Activated B cell treated with CpG ODN at 0.5 μM for 24 hours (primary cell): ENCODE measurements at regions not wholly inside any gene's neighbourhood (a gene's known extent, or its start where the extent isn't known, plus 50 kb on each side); places are given as distances from the start of the nearest gene placed in this dataset.

Source experiments
- ATAC-seq: fragments of 200-7000 bp; cut with Tn5 transposase; one replicate; pipeline ENCODE4 v1.10.0; 2021; ENCODE audit warnings: low read depth, mild to moderate bottlenecking, moderate library complexity
- CTCF ChIA-PET: fragments of 350-600 bp; sonication (Branson Sonifier 250); formaldehyde crosslinking; loops from one replicate; lab custom pipeline; 2021; ENCODE audit warnings: antibody characterized with exemption; lab: Charles Lee
- POLR2A ChIA-PET: fragments of 350-600 bp; sonication (Branson Sonifier 250); formaldehyde crosslinking; loops from one replicate; lab custom pipeline; 2021; ENCODE audit warnings: antibody characterized with exemption; lab: Charles Lee
- DNase-seq: peaks from one replicate; pipeline ENCODE4 v3.0.0; 2022
- H3K27ac Mint-ChIP-seq: one replicate; pipeline ENCODE4 v1.8.0; 2020; ENCODE audit warnings: mixed read lengths
- H3K27me3 Mint-ChIP-seq: one replicate; pipeline ENCODE4 v1.8.0; 2021; ENCODE audit warnings: mixed read lengths
- H3K36me3 Mint-ChIP-seq: one replicate; pipeline ENCODE4 v1.8.0; 2021; ENCODE audit warnings: low read depth, mixed read lengths
- H3K4me1 Mint-ChIP-seq: one replicate; pipeline ENCODE4 v1.8.0; 2021; ENCODE audit warnings: mixed read lengths
- H3K4me3 Mint-ChIP-seq: one replicate; pipeline ENCODE4 v1.8.0; 2020; ENCODE audit warnings: mild to moderate bottlenecking, mixed read lengths
- H3K9me3 Mint-ChIP-seq: one replicate; pipeline ENCODE4 v1.8.0; 2020; ENCODE audit warnings: mixed read lengths
- CTCF ChIP-seq: fragments of 200-600 bp; IDR thresholded peaks from one replicate; pipeline ENCODE4 v1.8.0; 2022; ENCODE audit warnings: antibody characterized with exemption, mild to moderate bottlenecking
- intact Hi-C: fragments of 100-400 bp; cut with micrococcal nuclease; formaldehyde crosslinking; loops from one replicate; pipeline ENCODE4 v1.15.1; 2024

- Mint-ChIP-seq H3K27ac (peak overlapping the region; percentile 66), H3K9me3 (no peaks in the 10 kb centered on the region), H3K36me3 (no peaks in the 10 kb centered on the region), H3K4me1 (peaks cover 12% of the 10 kb centered on the region), H3K4me3 (peak overlapping the region; percentile 81), H3K27me3 (peaks cover 27% of the 10 kb centered on the region)
- intact Hi-C loops: loop anchor here (1.0 to 10.0 kb wide), 2 partner anchors 142 to 1671 kb away; partner anchors contain the start of genes MMAB, MVK and PRDM4
- peak; percentile 99 for ATAC-seq
- peak; percentile 64 for DNase-seq
- ChIA-PET CTCF (no interaction called here), POLR2A (interaction anchor here (1.3 kb wide), 1 partner anchor 218 kb away, joined by 6 read pairs; the partner anchor contains the start of gene PWP1)
- no peak for TF ChIP-seq CTCF
Measured at GRCh38 chr12:107903341-107904061, 129.0 kb downstream of the ASCL4 start.

- intact Hi-C loops: loop anchor here (10.0 kb wide), 1 partner anchor 1668 kb away; the partner anchor contains the start of genes MMAB and MVK
- Mint-ChIP-seq H3K27me3 (peaks cover 41% of the 10 kb centered on the region), H3K36me3 (no peaks in the 10 kb centered on the region), H3K4me3 (no peak overlapping the region), H3K4me1 (peaks cover 12% of the 10 kb centered on the region), H3K27ac (no peak overlapping the region), H3K9me3 (no peaks in the 10 kb centered on the region)
- no peak for ATAC-seq
- ChIA-PET POLR2A (no interaction called here), CTCF (no interaction called here)
- TF ChIP-seq CTCF: no peak
- DNase-seq: no peak
Measured at GRCh38 chr12:107906707-107907106, 132.2 kb downstream of the ASCL4 start.

- Mint-ChIP-seq H3K4me3 (peak overlapping the region; percentile 68), H3K36me3 (no peaks in the 10 kb centered on the region), H3K9me3 (no peaks in the 10 kb centered on the region), H3K4me1 (peaks cover 7% of the 10 kb centered on the region), H3K27ac (no peak overlapping the region), H3K27me3 (peaks cover 59% of the 10 kb centered on the region)
- no peak for TF ChIP-seq CTCF
- intact Hi-C loops: no loop called here
- POLR2A ChIA-PET: no interaction called here
- ATAC-seq (peak; percentile 57), DNase-seq (peak; percentile 44)
- CTCF ChIA-PET: no interaction called here
Measured at GRCh38 chr12:107912421-107913004, 138.0 kb downstream of the ASCL4 start.

- Mint-ChIP-seq H3K36me3 (no peaks in the 10 kb centered on the region), H3K27me3 (peaks cover 55% of the 10 kb centered on the region), H3K4me1 (peaks cover 9% of the 10 kb centered on the region), H3K9me3 (no peaks in the 10 kb centered on the region), H3K27ac (no peak overlapping the region), H3K4me3 (no peak overlapping the region)
- ChIA-PET CTCF (no interaction called here), POLR2A (no interaction called here)
- TF ChIP-seq CTCF: no peak
- intact Hi-C loops: no loop called here
- DNase-seq (no peak), ATAC-seq (no peak)
Measured at GRCh38 chr12:107914460-107914977, 140.0 kb downstream of the ASCL4 start.
